ENCODE measurements at regions not wholly inside any gene's neighbourhood (a gene's known extent, or its start where the extent isn't known, plus 50 kb on each side); places are given as distances from the start of the nearest gene placed in this dataset.

DNA sequence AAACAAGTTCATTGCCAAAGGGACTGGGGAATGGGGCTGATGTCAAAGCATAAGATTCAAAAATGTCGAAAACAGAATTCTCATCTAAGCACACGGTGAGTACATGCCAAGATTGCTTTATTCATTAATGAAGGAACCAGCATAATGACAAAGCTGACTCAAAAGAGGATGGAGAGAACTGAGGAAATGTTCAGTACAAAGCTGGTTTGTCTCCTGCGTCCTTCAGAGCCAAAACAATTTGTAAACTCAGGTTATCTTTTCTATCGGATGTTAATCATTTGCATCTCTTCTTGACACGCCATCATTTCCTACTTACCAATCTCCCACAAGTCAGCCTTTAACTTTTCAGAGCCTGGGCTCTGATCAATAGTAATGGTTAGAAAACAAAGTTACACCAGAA, 195.6 kb upstream of the PMEPA1 start:
- H3K4me2 ChIP-seq (ENCODE audit: low read length): no peak overlapping the region
- H3K9me2 ChIP-seq (ENCODE audit: insufficient read depth): no peaks in the 10 kb centered on the region
- no peak overlapping the region for H3K27ac ChIP-seq (ENCODE audit: low read depth, low read length)
- no peak for DNase-seq (ENCODE audit: low read depth, low spot score)
- H3K79me2 ChIP-seq (ENCODE audit: insufficient read depth, low read length): no peaks in the 10 kb centered on the region
- intact Hi-C loops (cut with micrococcal nuclease): no loop called here
- no TSS peak for BruUV-seq (replicated peaks)
- H3K36me3 ChIP-seq (ENCODE audit: control insufficient read depth in 1 of 2, insufficient read depth in 2 of 2, low read length in 2 of 2): no peaks in the 10 kb centered on the region
- no peaks in the 10 kb centered on the region for H3K4me1 ChIP-seq (ENCODE audit: control insufficient read depth in 1 of 2, insufficient read depth in 2 of 2, low read length in 2 of 2)
- H3K4me3 ChIP-seq (replicated peaks in 1 of 2; ENCODE audit: low read depth in 1 of 2, low read length in 2 of 2): no peak overlapping the region
- RAD21 ChIA-PET (ENCODE audit: low non-redundant PET in 1 of 2, low total read pairs in 2 of 2, uncharacterized antibody in 2 of 2, unreplicated experiment in 2 of 2): no interaction called here
- H4K20me1 ChIP-seq (ENCODE audit: insufficient read depth): no peaks in the 10 kb centered on the region
- no peak overlapping the region for H2AFZ ChIP-seq (ENCODE audit: low read depth, low read length, poor library complexity, severe bottlenecking)
- no peak for ATAC-seq
- TF ChIP-seq ZNF274 (IDR thresholded peaks at IDR 0.05; ENCODE audit: low read depth, low read length) (no peak), EGR1 (IDR thresholded peaks at IDR 0.05; ENCODE audit: low read depth) (no peak), CEBPB (IDR thresholded peaks at IDR 0.05; ENCODE audit: low read depth) (no peak), POLR2AphosphoS5 (IDR thresholded peaks at IDR 0.05; ENCODE audit: low read depth, low read length) (no peak), YY1 (IDR thresholded peaks at IDR 0.05; ENCODE audit: extremely low read depth, insufficient replicate concordance, low read depth, low read length) (no peak), TCF7L2 (IDR thresholded peaks at IDR 0.05; ENCODE audit: borderline replicate concordance, extremely low read depth, insufficient read depth, insufficient read length) (no peak), JUND (IDR thresholded peaks at IDR 0.05) (no peak), ZFX (IDR thresholded peaks at IDR 0.05) (no peak), EZH2 (IDR thresholded peaks at IDR 0.05) (no peak), ELF1 (IDR thresholded peaks at IDR 0.05; ENCODE audit: borderline replicate concordance, low read depth) (no peak), EZH2phosphoT487 (IDR thresholded peaks at IDR 0.05; ENCODE audit: borderline replicate concordance) (no peak), SIN3A (IDR thresholded peaks at IDR 0.05; ENCODE audit: low read depth) (no peak), FOSL1 (IDR thresholded peaks at IDR 0.05; ENCODE audit: low read depth) (no peak), RAD21 (IDR thresholded peaks at IDR 0.05; ENCODE audit: low read depth) (no peak), POLR2A (IDR thresholded peaks at IDR 0.05; ENCODE audit: borderline replicate concordance, extremely low read depth, insufficient read depth, insufficient read length) (no peak), CBX3 (IDR thresholded peaks at IDR 0.05; ENCODE audit: low read depth) (no peak)
- TF ChIP-seq, protein P1, sequence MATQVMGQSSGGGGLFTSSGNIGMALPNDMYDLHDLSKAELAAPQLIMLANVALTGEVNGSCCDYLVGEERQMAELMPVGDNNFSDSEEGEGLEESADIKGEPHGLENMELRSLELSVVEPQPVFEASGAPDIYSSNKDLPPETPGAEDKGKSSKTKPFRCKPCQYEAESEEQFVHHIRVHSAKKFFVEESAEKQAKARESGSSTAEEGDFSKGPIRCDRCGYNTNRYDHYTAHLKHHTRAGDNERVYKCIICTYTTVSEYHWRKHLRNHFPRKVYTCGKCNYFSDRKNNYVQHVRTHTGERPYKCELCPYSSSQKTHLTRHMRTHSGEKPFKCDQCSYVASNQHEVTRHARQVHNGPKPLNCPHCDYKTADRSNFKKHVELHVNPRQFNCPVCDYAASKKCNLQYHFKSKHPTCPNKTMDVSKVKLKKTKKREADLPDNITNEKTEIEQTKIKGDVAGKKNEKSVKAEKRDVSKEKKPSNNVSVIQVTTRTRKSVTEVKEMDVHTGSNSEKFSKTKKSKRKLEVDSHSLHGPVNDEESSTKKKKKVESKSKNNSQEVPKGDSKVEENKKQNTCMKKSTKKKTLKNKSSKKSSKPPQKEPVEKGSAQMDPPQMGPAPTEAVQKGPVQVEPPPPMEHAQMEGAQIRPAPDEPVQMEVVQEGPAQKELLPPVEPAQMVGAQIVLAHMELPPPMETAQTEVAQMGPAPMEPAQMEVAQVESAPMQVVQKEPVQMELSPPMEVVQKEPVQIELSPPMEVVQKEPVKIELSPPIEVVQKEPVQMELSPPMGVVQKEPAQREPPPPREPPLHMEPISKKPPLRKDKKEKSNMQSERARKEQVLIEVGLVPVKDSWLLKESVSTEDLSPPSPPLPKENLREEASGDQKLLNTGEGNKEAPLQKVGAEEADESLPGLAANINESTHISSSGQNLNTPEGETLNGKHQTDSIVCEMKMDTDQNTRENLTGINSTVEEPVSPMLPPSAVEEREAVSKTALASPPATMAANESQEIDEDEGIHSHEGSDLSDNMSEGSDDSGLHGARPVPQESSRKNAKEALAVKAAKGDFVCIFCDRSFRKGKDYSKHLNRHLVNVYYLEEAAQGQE (IDR thresholded peaks at IDR 0.05; ENCODE audit: low read depth): no peak
- TF ChIP-seq, protein P2, sequence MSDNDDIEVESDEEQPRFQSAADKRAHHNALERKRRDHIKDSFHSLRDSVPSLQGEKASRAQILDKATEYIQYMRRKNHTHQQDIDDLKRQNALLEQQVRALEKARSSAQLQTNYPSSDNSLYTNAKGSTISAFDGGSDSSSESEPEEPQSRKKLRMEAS (IDR thresholded peaks at IDR 0.05): no peak
- TF ChIP-seq, protein P3, sequence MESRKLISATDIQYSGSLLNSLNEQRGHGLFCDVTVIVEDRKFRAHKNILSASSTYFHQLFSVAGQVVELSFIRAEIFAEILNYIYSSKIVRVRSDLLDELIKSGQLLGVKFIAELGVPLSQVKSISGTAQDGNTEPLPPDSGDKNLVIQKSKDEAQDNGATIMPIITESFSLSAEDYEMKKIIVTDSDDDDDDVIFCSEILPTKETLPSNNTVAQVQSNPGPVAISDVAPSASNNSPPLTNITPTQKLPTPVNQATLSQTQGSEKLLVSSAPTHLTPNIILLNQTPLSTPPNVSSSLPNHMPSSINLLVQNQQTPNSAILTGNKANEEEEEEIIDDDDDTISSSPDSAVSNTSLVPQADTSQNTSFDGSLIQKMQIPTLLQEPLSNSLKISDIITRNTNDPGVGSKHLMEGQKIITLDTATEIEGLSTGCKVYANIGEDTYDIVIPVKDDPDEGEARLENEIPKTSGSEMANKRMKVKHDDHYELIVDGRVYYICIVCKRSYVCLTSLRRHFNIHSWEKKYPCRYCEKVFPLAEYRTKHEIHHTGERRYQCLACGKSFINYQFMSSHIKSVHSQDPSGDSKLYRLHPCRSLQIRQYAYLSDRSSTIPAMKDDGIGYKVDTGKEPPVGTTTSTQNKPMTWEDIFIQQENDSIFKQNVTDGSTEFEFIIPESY (IDR thresholded peaks at IDR 0.05; ENCODE audit: extremely low read depth, insufficient replicate concordance, low read length): no peak
- TF ChIP-seq, protein P4, sequence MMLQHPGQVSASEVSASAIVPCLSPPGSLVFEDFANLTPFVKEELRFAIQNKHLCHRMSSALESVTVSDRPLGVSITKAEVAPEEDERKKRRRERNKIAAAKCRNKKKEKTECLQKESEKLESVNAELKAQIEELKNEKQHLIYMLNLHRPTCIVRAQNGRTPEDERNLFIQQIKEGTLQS (IDR thresholded peaks at IDR 0.05): no peak
- CTCF ChIA-PET: no interaction called here
- H3K27me3 ChIP-seq (ENCODE audit: insufficient read depth, low read length): peaks cover 47% of the 10 kb centered on the region
- POLR2A ChIA-PET: no interaction called here
- no peak overlapping the region for H3K9ac ChIP-seq (ENCODE audit: low read length)
- H3K9me3 ChIP-seq (ENCODE audit: control insufficient read depth in 1 of 2, insufficient read depth in 1 of 2, low read depth in 1 of 2, low read length in 2 of 2): no peaks in the 10 kb centered on the region

All from HCT116 (cell line).